GM12873 (cell line): ENCODE measurements at regions not wholly inside any gene's neighbourhood (a gene's known extent, or its start where the extent isn't known, plus 50 kb on each side); places are given as distances from the start of the nearest gene placed in this dataset.

Experiments used
- CTCF ChIP-seq: IDR thresholded peaks from 2 replicates; pipeline ENCODE4 v1.5.1; 2012; ENCODE audit warnings: low read depth, mild to moderate bottlenecking, moderate library complexity, low read length, control low read depth; ENCODE audit not compliant: insufficient read depth; ENCODE audit errors: missing control alignments

GRCh38 chr1:96538111-96538641, 183.4 kb upstream of the PTBP2 start:
- no peak for TF ChIP-seq CTCF

- no peak for TF ChIP-seq CTCF
Measured at GRCh38 chr1:96538883-96539282, 182.7 kb upstream of the PTBP2 start.

GRCh38 chr1:96541491-96541890, 180.1 kb upstream of the PTBP2 start:
- TF ChIP-seq CTCF: no peak

GRCh38 chr1:96544051-96544830, 177.3 kb upstream of the PTBP2 start:
- no peak for TF ChIP-seq CTCF

GRCh38 chr1:96544831-96545221, 176.8 kb upstream of the PTBP2 start:
- TF ChIP-seq CTCF: no peak

GRCh38 chr1:96545935-96546656, 175.5 kb upstream of the PTBP2 start:
- no peak for TF ChIP-seq CTCF

GRCh38 chr1:96550061-96550460, 171.5 kb upstream of the PTBP2 start:
- no peak for TF ChIP-seq CTCF
